GM18868 (cell line): ENCODE measurements at regions not wholly inside any gene's neighbourhood (a gene's known extent, or its start where the extent isn't known, plus 50 kb on each side); places are given as distances from the start of the nearest gene placed in this dataset.
"Not testable (repeated sequence)": the region's sequence is repeated elsewhere in the genome, so short reads cannot be mapped to it uniquely, and the experiment has no call there.

Experiments used
- ATAC-seq: cut with Tn5 transposase; IDR thresholded peaks from one replicate; pipeline ENCODE4 v1.9.1; 2021; ENCODE audit warnings: mild to moderate bottlenecking, moderate library complexity; ENCODE audit not compliant: unreplicated experiment

DNA sequence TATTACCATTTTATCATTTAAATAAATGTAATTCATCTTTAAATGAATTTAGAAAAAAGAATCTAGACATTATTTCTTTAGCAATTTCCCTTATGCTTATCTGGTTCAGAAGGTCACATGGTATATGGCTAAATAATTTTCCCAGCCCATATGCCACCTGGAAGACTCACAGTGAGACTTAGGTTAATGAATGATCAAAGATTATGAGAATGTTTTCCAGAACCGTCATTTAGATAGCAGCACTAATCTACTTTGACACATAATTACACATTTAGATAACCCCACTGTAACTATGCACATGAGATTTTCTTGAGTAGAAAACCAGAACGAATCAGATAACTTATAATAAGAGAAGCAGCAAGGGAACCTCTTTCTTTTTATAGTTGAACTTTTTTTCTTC is 124.9 kb upstream of the CCDC180 start:
- ATAC-seq: not testable (repeated sequence)

GRCh38 chr9:97179616-97180015 is 127.8 kb upstream of the CCDC180 start:
- no peak for ATAC-seq

DNA sequence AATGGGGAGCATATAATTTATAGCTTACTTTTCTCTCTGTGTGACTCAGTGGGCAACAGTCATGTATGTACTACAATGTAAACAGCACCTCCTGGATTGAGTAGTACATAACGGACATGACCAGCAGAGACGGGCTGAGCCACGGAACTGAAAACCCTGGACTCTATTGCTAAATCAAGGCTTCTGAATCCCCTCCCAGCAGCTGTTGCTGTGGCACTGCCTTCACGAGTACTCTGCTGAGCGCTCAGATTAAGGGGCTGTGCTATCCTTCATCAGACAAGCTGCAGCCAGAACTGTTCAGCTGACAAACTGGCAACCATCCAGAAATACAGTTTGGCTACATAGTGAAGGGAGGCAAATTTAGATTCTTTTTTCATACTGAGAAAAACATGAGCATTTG is 131.3 kb upstream of the CCDC180 start:
- no peak for ATAC-seq

DNA sequence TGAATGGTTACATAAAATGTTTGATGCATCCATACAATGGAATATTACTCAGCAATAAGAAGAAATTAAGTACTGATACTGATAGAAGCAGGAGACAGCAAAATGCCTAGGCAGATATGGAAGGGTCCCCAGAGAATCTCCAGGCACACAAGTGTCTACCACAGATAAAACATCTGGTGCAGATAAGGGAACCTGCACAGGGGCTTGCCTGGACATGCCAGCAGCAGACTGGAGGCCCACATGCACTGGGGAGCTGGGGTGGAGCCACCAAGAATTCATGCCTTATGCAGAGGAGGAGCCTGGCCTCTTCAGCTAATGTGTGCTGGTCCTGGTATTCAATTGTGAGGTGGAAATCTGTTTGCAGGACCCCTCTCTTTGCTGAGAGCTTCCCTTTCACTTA is 129.2 kb upstream of the CTSV start:
- ATAC-seq: not testable (repeated sequence)

DNA sequence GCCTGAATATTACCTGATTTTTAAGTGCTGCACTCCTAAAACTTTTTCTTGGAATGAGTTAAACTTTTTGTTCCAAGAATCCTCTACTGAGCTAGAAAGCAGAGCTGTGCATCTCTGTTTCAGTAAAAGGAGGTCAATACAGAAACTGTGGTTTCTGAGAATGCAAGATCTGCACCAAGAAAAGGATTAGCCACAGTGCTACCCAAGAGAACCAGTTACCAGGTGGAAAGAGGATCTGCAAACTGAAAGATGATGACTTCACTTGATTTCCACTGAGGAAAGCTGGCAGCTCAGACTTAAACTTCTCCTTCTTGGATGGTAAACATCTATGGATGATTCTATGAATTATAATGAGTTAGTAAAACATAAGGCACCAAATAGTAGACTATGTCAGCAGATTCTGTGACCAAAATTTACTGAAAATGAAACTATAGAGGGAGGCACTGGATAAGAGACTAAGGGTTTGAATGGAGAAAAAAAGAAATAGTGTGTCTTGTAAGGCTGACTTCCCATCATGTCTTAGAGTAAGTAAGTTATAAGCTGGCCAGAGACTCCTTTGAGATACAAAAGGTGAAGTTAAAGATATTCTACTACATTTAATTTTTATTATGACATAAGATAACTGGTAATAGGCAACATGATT is 127.7 kb upstream of the CTSV start:
- not testable (repeated sequence) for ATAC-seq

DNA sequence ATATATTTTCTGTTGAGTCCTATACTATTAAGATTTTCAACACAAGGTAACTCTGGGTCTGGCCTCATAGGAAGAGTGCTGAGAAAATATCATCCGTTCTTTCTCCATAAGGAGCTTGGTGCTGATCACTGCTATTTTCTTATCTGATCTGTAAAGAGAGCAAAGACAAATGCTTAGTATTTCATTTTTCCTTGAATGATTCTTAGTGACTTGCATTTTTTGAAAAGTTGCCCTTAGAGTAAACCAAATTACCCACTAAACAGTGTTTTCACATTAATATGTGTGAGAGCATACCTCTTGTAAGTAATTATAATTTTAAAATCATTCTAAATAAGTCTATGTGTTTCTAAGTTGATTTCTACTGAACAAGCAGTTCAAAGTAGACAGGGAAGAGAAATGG is 121.3 kb upstream of the CTSV start:
- no peak for ATAC-seq

- not testable (repeated sequence) for ATAC-seq
Measured at GRCh38 chr9:97158722-97159121, 119.8 kb upstream of the CTSV start.

GRCh38 chr9:97155441-97155840 is 116.5 kb upstream of the CTSV start:
- not testable (repeated sequence) for ATAC-seq

DNA sequence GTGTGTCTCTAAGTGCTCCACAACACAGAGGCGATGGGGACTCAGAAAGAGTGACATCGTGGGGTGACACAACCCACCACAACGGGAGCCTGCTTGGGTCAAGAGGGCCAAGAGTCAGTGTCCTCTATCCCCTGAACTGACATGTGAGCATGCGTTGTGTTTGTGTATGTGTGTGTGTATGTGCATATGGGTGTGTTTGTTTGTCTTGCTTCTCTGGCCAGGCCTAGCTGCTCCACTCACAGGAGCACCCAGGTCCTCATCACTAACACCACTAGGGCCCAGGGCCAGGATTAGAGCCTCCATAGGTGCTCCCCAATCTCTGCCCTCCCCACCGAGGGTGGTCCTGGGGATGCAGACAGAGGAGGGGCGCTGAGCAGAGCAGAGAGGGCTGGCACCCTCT is 115.0 kb upstream of the CTSV start:
- ATAC-seq: no peak

DNA sequence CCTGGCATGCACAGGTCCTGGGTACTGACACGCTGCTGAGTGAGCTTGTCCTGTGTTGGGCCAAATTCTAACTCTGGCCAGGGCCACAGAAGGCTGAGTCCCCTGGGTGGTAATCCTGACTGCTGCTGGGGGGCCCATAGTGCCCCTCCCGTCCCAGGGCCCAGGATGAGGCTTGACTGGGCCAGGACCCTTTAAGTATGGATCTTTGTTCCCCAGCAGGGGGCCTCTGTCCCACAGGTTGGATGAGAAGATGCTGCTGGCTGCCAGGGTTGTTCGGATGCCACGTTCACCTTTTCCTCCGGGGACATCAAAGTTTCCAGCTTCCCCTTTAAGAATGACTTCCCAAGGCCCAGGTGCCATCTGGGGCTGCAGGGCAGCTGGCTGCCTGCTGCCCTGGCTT is 114.2 kb upstream of the CTSV start:
- not testable (repeated sequence) for ATAC-seq

DNA sequence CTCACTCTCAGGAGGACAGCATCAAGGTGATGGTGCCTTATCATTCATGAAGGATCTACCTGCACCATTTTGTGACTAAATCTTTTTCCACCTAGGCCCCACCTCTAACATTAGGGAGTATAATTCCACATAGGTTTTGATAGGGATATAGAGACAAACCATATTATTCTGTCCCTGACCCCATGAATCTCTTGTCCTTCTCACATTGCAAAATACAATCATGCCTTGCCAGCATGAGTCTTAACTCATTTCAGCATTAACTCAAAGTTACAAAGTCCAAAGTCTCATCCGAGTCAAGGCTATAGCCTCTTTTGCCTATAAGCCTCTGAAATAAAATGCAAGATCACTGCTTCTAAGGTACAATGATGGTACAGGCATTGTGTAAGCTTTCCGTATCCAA is 111.5 kb upstream of the CTSV start:
- not testable (repeated sequence) for ATAC-seq

DNA sequence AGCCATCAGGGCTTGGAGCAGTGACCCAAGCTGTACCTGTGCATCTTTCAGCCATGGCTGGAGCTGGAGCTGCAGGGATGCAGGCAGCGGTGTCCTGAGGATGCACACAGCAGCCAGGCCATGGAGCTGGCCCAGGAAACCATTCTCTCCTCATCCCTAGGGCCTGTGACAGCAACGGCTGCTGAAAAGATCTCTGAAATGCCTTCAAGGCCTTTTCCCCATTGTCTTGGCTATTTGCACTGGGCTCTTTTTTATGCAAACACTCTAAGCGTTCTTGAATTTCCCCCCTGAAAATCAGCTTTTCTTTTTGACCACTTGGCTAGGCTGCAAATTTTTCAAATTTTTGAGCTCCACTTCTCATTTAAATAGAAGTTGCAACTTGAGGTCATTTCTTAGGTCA is 109.5 kb upstream of the CTSV start:
- not testable (repeated sequence) for ATAC-seq

DNA sequence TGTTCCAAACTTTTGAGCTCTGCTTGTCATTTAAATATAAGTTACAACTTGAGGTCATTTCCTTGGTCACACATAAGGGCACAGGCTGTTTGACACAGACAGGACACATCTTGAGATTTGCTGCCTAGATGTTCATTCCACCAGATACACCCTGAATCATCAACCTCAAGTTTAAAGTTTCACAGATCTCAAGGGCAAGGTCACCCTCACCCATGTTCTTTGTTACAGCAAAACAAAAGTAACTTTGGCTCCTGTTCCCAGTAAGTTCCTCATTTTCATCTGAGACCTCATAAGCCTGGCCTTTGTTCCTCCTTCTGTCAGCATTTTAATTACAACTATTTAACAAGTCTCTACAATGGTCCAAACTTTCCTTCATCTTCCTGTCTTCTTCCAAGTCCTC is 106.7 kb upstream of the CTSV start:
- not testable (repeated sequence) for ATAC-seq

- no peak for ATAC-seq
Measured at GRCh38 chr9:97140566-97140965, 101.6 kb upstream of the CTSV start.

DNA sequence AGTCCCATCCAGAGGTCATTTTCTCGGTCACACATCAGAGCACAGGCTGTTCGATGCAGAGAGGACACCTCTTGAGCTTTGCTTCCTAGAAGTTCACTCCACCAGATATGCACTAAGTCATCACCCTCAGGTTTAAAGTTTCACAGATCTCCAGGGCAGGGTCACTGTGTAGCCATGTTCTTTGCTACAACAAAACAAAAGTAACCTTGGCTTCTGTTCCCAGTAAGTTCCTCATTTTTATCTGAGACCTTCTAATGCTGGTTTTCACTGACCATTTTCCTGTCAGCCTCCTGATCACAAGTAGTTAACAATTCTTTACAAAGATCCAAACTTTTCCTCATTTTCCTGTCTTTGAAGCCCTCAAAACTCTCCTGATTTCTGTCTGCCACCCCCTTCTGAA is 97.5 kb upstream of the CTSV start:
- ATAC-seq: no peak

- not testable (repeated sequence) for ATAC-seq
Measured at GRCh38 chr9:97133966-97134365, 95.0 kb upstream of the CTSV start.

DNA sequence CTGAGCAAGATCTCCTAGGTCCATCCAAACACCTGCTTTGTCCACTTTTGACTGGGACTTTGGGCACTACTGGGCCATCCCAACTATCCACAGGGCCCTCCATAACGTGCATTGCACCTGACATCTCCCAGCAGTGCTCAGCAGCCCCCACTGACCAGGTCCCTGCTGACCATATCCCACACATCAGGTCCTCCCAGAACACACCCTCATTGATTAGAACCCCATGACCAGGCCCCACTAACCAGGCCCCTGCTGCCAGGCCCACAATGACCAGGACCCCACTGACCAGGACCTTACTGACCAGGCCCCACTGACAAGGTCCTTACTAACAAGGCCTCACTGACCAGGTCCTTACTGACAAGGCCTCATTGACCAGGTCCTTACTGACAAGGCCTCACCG is 93.9 kb upstream of the CTSV start:
- no peak for ATAC-seq

GRCh38 chr9:97130864-97131263 is 91.9 kb upstream of the CTSV start:
- ATAC-seq: not testable (repeated sequence)

GRCh38 chr9:97130387-97130786 is 91.4 kb upstream of the CTSV start:
- ATAC-seq: not testable (repeated sequence)

DNA sequence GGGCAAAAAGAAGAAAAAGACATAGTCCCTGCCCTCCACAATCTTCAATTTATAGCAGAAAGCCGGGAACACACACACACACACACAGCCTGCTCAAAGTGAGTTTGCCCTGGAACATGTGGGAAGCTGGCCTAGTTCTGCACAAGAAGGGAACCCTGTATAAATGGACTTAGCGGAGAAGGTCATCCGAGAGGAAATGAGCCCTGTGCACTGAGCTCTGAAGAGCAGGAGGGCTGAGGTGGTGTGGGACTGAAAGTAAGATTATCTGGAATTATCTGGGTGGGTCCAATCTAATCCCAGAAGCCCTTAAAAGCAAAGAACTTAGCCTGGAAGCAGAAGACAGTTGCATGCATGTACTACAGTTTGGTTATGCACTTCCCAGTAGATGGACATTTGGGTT is 90.0 kb upstream of the CTSV start:
- ATAC-seq: no peak

- no peak for ATAC-seq
Measured at GRCh38 chr9:97124256-97124655, 85.3 kb upstream of the CTSV start.

- no peak for ATAC-seq
Measured at GRCh38 chr9:97110696-97111095, 71.8 kb upstream of the CTSV start.

GRCh38 chr9:97109194-97109811 is 70.4 kb upstream of the CTSV start:
- no peak for ATAC-seq
